HG03342 (cell line): ENCODE measurements at regions not wholly inside any gene's neighbourhood (a gene's known extent, or its start where the extent isn't known, plus 50 kb on each side); places are given as distances from the start of the nearest gene placed in this dataset.
A peak's percentile ranks its signal among the peaks of the same experiment; 100 is the strongest.

Experiments
- ATAC-seq: cut with Tn5 transposase; IDR thresholded peaks from one replicate; pipeline ENCODE4 v1.9.1; 2021; ENCODE audit warnings: mild to moderate bottlenecking, moderate library complexity; ENCODE audit not compliant: unreplicated experiment

DNA sequence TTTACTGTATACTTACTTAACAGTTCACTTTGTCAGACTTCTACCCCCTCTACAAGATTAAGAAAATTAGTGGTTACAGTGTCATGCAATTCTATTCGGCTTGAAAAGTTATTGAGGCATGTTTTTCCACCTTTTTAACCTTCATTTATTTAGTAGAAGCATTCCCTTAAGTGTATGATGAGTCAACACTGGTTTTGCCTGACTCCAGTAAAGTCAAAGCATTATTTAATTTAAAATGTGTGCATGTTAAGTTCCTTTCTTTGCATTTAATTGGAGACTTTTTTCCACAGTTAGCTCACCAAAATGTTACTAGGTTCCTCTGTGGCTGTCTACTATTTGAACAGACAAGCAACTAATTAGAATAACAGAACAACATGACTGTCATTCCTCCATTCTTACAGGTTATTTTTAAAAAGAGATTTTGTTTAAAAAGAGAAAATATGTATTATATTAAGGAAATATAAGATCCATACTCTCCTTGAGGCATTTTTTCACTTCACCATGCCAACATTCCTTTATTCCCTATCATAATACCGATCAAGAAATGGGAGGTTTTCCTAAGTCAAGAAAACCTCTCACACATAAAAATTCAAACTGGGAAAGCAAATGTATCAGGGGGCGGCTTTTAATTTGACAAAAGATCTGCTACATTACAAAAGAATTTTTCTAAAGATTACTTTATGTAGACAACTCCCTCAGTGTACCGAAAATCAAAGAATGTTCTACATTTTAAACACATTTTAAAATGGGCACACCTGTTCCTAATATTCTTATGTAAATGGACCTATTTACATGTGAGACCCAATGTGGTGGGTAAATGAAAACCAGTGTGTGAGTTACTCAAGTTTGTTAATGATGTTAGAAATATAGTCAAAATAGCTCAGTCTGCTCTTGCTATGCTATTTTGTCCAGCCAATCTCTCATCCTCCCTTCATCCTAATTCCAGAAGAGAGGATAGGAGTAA is 361.2 kb downstream of the UTRN start:
- ATAC-seq = no peak

DNA sequence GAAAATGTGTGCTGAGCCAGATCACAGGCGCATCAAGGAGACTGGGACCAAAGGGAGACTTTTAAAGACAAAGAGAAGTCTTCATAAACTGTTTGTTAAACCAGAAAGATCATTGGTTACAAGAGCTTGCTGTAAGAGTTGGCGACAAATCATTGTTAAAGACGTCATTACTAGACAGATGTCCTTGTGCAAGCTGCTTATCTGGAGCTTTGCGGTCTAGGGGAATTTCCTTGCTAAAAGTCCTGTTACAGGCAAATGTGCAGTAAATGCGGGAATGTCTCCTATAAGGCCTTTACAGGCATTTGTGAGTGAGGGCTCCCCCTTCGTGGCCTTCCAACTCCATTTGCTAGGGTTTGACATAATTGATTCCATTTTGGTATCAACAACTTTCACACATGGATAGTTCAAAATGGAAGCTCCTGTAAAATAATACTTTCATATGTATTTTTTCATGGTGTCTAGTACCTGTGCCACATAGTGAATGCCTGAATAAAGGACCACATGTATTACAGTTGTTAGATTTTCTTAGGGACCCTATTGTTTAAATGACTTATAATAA is 362.4 kb downstream of the UTRN start:
- no peak for ATAC-seq

DNA sequence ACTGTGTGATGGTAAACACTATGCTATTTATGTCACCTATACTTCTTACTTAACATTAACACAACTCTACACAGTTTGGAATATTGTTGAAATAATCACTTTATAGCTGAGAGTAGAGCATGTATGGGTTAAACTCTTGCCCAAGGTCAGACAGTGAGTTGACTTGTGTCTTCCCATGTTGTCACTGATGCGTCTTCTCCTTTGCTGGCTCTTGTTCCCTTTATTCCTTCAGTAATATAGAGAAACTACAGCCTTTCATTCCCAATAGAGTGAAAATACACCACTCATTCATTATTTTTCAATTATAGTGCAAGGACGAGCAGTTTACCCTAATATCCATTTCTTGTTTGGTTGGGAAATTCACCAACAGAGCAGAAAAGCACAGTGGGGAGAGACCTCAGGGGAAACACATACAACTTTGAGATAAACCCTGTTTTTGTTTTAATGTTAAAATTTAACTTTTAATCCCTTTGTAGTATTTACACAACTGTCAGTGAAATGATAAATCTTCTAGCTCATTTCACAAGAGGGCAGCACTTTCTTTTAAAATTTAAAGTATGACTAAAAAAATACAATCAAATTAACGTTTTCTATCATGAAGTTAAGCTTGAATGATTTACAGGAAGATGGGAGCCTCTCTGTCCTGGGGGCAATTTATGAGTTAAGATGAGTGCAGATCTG is 363.0 kb downstream of the UTRN start:
- no peak for ATAC-seq

DNA sequence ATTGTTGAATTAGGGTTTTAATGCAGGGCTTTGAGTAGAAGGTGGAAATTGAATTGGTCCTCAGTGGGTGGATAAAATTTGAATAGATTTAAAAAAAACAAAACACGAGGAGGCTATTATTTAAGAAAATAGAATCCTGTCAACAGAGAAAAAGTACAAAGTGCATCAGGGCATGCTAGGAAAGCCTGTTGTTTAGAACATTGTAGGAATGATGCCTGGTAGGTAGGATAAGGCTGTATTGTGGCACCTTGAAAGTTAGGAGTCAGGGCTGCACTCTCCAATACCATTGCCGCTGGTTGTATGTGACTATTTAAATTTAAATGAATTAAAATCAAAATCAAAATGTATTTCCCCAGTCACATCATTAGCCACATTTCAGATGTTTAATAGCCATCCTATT is 363.9 kb downstream of the UTRN start:
- ATAC-seq = no peak

DNA sequence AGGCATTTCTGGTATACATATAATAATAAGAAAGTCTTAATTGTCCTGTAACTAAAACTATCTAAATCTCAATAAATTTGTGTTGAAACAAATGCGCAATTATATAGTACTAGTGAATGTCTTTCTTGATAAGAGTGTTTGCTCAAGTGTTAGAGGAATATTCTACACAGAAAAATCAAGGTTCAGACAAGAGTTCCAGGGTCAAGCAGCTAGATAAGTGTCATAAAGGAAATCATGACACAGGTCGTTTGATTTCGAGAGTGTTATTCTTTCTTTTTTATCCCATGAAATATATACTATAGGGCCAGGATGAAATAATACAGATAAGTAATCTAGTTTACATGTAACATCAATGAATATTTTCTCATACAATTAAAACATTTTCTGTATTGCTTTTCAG is 366.1 kb downstream of the UTRN start:
- ATAC-seq = no peak

DNA sequence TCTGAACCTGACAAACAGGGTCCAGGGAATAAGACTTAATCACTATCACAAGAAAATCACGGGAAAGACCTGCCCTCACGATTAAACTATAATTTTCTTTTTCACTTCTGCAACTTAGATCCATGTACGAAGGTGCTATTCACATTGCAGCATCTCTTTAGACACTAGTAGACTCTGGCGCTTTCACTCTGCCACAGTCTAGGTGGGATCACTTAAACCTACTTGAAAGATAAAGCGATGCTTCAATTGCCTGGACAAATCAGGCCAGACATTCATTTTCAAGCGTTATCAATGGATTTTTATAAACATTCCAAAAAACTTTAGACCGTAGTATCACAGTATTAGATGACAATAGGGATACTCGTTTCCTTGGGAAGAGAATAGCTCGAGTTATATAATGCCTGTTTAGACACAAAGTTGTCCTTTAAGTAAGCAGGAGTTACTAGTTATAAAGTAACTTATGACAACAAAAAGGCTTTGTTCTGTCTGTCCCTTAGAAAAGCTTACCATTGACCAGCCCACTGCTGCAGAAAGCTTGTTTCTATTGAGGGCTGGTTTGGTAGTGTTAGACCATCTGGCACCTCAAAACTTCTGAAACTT is 367.3 kb downstream of the UTRN start:
- no peak for ATAC-seq

DNA sequence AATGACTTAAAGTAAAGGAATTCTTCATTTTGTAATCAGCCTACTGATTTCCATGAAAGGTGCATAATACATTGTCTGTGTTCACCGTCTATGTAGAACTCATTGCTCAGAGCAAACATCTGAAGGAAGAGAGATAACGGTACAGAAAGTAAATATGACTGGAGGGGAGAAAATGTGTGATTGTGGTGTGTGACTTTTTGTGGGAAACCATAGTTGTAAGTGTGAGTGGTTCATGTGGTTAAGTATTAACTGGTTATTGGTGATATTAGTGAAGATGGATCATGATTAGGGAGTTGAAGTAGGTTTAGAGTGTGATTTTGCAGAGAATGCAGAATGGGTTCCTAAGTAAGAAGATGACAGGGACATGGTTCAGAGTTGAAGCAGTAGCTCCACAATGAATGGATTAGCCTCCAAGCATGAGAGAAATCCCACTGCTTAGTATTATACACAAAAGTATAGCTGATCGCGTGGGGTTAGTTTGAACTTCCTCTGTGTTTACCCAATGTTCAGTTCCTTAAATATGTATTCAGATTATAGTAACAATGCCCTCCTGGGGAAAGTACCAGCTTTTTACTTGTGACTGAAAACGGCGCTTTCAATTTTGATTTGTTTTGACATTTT is 368.9 kb downstream of the UTRN start:
- ATAC-seq = peak; percentile 95

DNA sequence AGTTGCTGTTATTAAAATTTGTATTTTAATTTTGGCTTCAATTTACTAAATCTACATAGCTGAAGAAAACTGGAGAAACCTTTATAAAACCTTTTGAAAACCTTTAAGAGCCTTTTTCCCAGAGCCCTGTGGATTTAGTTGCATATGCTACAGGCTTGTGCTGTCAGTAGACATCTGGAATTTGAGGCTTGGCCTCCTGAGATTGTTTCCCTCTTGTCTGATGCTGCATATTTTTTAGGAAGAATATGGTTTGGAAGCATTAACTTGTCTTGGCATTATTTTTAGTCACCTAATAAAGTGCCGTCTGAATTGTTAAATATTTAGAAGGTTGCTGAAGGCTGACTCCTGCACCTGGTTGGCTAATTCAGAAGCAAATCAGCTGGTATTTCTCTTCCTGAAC is 369.4 kb downstream of the UTRN start:
- ATAC-seq = peak; percentile 6

DNA sequence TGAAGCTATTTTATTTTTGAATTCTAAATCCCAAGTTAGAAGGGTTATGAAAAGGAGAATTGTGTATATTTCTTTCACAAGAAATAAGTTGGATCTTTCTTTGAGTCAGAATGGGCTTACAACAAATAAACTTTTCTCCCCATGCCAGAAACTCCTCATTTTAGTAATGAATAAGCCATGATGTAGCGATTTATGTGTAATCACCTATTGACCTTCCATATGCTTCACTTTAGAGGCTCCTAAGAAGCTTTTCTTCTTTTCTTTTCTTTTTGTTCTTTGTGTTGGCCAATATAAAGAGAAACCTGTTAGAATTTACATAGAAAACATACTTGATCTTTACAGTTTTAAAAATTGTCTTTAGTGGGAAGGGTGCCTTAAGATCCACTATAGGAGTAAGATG is 370.2 kb downstream of the UTRN start:
- no peak for ATAC-seq

DNA sequence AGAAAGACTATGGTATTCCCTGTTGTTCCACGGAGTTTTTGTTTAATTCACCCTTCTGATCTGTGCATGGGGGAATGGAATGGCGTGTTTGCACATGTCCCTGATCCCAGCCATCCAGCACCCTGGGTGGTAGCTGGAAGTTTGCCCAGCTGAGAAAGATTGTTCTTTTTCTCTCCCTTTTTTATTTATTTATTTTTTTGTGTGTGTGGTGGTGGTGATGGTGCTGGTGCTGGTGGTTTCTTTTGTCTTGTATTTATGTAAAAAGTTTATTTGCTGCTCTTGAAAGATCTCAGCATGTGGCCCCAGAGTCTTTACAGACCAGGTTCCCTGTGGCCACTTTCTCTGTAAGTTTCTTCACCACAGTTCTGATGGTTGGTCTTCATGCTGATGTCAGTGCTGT is 372.6 kb downstream of the UTRN start:
- no peak for ATAC-seq

DNA sequence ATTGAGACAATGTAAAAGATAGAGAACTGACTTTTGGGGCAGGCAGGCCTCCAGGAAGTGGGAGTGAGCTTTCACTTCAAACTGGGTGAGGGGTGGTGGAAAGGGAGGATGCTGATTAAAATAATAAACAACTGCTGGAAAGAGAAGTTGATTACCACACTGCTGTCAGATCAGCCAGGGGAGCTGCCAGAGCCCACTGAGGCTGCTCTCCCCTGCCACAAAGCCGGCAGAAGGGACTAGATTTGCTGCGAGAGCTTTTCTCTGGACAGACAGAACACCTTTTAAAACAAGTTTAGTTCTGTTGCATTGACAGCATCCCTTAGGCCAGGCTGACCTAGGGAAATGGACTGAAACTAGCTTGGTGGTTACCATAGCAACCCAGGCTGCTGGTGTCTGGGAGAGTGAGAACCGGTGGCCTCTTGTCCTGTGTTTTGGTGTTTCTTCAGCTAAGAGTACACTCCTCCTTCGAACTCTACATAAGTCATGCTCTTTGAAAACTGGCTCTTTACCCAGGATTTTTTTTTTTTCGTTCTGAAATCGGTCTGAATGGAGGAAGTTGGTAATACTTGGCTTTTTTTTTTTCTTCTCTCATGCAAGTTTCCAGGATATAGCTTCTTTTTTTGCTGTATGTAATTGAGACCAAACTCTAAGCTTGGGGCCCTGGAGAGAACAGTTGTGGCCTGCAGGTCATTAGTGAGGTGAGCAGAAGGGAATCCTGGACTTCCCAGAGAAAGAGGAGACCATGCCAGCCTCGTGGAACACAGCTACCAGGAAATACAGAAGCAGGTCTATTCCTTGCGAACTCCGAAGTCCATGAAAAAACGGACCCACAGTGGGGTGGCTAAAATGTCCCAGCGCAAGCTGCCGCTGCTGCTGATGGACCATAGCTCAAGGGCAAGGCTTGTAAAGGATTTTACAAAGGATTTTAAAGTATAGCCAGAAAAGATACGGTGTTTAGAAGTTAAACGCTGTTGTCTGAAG is 374.4 kb downstream of the UTRN start:
- peak; percentile 89 for ATAC-seq

DNA sequence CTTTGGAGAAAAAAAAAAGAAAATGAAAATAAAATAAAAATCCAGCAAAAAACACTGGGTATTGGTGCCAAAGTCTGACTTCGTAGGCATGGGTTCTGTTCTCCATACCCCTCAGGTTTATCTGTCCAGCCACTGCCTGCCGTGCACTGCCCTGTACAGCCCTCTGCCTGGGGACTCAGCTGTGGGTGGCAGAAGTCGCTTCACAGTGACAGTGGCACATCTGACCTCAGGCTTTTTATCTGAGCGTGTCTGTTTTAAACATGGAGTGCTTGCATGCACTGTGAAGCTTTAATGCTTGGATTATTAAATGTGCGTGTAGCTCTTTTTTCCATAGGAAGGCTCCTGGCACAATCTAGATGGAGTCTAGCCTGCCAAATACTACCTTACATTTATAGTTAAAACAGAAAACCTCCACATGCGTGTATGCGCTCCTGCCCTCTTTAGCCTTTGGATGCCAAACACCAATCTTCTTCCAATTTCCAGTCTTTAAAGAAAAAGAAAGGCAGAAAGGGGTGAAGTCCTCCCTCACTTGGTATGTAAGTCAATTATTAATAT is 375.5 kb downstream of the UTRN start:
- no peak for ATAC-seq

DNA sequence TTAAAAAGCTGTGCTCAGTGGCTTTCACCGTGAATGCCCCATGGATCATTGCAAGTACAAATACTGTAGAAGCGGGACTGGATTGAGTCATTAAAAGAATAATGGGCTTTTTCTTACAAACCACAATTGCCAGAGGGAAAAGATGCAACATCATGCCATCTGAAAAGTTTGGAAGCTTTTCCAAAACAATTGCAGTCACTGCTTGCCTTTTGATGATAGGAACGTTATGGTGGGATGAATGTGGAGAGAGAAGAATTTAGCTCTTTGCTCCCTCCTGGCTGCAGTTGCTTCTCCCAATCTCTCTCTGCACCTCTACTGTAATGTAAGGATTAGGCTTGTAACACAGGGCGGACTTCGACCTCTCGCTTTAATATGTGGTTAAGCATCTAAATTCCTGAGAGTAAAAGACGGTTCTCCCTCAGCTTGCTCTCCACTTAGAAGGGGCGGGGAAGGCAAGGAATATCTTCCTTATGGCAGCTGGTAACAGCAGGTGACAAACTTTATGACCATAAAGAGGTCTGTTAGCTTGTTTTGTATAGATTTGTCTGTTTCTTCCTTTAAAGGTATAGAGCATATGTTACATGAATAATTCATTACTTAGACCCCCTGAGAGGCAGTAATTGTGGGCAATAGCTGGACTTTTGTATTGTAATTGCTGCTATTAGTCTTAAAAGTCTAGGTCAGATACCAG is 376.1 kb downstream of the UTRN start:
- ATAC-seq = no peak

DNA sequence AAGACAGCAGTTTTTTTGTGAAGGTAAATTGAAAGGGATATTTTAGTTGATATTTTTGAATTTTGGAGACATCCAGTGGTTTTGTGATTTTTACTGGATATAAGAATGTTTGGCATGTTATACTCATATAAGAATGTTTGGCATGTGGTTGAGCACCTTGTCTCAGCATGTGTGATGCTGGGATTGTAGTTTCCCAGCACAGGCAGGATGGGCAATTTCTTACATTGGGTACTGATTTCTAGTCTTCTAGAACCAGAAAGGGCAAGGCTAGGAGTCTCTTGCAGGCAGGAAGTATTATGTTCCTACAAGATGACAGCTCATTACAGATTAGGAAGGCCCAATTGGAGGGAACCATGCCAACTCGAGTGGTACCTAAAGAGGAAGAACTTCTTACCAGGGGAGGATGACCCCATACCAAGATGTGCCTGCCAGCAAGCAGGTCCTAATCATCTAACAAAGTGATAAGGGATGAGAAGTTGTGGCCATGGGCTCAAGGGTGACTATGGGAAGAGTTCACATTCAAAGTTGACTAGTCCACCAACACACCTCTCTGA is 377.8 kb downstream of the UTRN start:
- ATAC-seq = no peak

DNA sequence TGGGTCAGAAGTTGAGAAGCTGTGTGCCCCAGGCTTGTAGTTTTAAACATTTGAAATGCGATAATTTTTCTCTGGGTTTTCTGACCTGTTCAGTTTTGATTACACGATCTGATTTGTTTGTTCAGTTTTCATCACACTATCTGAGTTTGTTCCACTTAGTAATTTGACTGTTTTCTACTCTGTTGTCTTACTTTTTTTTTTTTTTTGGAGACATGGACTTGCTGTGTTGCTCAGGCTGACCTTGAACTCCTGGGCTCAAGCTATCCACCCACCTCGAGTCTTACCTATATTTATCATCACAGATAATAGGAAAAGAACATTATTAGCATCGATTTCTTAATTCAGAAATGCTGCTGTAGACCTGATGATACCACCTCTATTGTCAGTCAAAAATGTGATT is 379.1 kb downstream of the UTRN start:
- no peak for ATAC-seq

DNA sequence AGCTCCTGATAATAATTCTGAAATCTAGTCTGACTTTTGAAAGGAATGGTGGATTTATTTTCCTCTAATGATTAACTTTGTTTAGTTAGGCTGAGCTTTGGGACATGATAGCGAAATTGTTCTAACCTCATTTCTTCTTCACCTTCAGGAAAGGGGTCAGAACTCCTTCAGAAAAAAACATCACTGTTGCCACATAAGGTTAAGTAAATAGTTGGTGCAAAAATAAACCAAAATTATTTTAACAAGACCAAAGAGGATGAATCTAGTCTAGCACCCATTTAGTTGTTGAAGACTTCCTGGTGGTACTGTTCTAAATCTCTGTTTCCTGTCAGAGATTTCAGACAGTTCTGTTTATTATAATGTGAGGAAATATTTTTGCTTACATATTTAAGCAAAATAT is 379.8 kb downstream of the UTRN start:
- no peak for ATAC-seq

DNA sequence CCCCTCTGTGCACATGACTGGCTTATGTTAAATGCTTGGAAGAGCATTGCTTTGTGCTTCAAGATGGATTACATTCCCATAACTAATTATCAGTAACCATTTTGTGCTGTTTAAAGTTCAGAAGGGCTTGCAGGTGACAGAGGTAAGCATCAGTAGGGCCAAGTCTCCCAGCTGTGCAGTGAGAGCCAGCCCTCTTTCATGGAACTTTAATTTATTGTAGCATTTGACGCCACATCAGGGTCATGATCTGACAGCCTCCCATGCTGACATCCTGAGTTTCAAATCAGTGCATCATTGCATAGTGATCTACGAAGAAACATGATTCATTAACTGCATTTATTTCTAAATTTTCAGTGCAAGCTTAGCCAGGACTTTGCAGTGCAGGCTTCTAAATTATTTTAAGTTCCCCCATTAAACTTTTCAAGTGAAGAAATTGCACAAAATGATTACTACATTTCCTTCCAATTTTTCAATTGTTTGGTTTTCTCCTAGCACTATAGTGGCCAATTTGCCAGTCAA is 380.9 kb downstream of the UTRN start:
- no peak for ATAC-seq

DNA sequence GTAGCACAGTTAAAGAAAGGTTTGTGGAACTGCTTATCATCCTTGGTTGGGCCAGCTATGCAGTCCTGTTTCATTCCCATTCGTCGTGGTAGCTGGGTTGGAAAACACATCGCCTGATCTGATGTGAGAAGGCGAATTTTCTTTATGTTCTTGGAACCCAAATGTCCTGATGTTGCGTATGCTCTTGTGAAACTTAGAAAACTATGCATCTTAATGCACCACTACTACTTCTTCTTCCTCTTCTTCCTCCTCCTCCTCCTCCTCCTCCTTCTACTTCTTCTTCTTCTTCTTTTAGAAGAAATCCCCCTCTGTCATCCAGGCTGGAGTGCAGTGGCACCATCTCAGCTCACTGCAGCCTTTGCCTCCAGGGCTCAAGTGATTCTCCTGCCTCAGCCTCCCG is 381.6 kb downstream of the UTRN start:
- no peak for ATAC-seq
